HFF-Myc (cell line): ENCODE measurements at regions not wholly inside any gene's neighbourhood (a gene's known extent, or its start where the extent isn't known, plus 50 kb on each side); places are given as distances from the start of the nearest gene placed in this dataset.

Experiments used
- DNase-seq: peaks from one replicate; pipeline ENCODE4 v3.0.0-alpha.2; 2011; ENCODE audit warnings: low read depth; ENCODE audit errors: extremely low read depth
- H3K4me3 ChIP-seq: replicated peaks from 2 replicates; pipeline ENCODE4 v1.5.1; 2011; ENCODE audit warnings: low read depth, mild to moderate bottlenecking, control low read depth, low read length
- TF ChIP-seq, protein P1 (sequence below): IDR thresholded peaks from 2 replicates; pipeline ENCODE4 v1.5.1; 2012; ENCODE audit warnings: mild to moderate bottlenecking, low read depth, low read length, control low read depth; ENCODE audit errors: missing control alignments

DNA sequence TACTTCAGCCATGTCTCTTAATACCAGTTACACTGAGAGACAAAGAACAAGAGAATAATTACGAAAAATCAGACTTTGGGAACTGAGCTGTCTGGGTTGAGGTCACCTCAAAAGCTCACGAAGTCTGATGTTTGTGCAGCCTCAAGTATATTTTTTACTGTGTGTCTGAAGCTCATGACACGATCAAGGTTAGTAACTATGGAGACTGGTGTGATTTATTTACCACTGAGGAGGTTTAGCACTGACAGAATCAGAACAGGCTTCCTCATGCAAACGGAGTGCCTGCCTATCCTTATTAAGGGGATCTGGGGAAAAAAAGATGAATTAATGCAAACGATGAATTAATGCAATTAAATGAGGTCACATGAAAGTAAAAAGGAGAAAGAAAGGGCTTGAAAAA lies 61.1 kb upstream of the RAPH1 start:
- no peak overlapping the region for H3K4me3 ChIP-seq

DNA sequence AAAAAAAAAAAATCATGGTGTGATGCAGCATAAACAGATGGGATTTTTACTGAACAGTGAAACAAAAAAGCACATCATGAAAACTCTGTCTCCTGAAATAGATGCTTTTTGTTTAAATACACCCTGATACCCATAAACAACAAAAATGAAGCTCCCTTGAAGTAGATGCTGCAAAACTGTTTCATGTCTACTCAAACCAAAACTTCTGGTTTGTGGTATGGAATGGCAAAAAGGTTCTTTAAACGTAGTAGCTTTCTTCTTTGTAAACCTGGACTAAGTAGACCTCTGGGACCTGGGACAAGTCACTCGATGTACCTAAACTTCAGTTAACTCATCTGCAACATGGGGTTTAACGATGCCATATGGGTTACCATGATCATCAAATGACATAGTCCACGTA lies 64.4 kb upstream of the RAPH1 start:
- H3K4me3 ChIP-seq, result no peak overlapping the region
- TF ChIP-seq, protein P1, sequence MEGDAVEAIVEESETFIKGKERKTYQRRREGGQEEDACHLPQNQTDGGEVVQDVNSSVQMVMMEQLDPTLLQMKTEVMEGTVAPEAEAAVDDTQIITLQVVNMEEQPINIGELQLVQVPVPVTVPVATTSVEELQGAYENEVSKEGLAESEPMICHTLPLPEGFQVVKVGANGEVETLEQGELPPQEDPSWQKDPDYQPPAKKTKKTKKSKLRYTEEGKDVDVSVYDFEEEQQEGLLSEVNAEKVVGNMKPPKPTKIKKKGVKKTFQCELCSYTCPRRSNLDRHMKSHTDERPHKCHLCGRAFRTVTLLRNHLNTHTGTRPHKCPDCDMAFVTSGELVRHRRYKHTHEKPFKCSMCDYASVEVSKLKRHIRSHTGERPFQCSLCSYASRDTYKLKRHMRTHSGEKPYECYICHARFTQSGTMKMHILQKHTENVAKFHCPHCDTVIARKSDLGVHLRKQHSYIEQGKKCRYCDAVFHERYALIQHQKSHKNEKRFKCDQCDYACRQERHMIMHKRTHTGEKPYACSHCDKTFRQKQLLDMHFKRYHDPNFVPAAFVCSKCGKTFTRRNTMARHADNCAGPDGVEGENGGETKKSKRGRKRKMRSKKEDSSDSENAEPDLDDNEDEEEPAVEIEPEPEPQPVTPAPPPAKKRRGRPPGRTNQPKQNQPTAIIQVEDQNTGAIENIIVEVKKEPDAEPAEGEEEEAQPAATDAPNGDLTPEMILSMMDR, result no peak
- no peak for DNase-seq

More for the DNA sequence above, 61.1 kb upstream of the RAPH1 start:
- TF ChIP-seq, protein P1, result no peak
- DNase-seq, result no peak

DNA sequence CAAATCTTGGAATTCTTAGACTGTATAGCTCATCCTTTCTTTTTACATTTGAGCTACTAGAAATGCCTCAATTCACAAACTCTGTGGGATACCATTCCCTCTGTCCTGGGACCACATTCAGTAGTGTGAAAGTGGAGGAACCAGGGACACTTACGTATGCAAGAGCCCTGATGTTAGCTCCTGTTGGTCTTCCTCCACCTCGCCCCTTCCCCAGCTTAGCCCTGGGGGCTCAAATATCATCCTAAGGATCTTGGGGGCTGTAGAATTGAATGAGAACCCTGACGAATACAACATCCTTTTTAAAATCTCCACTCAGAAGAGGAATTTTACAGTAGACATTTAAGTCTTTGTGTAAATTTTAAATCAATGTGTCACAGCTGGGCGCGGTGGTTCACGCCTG lies 65.2 kb upstream of the RAPH1 start:
- no peak for DNase-seq
- TF ChIP-seq, protein P1, result no peak
- no peak overlapping the region for H3K4me3 ChIP-seq

DNA sequence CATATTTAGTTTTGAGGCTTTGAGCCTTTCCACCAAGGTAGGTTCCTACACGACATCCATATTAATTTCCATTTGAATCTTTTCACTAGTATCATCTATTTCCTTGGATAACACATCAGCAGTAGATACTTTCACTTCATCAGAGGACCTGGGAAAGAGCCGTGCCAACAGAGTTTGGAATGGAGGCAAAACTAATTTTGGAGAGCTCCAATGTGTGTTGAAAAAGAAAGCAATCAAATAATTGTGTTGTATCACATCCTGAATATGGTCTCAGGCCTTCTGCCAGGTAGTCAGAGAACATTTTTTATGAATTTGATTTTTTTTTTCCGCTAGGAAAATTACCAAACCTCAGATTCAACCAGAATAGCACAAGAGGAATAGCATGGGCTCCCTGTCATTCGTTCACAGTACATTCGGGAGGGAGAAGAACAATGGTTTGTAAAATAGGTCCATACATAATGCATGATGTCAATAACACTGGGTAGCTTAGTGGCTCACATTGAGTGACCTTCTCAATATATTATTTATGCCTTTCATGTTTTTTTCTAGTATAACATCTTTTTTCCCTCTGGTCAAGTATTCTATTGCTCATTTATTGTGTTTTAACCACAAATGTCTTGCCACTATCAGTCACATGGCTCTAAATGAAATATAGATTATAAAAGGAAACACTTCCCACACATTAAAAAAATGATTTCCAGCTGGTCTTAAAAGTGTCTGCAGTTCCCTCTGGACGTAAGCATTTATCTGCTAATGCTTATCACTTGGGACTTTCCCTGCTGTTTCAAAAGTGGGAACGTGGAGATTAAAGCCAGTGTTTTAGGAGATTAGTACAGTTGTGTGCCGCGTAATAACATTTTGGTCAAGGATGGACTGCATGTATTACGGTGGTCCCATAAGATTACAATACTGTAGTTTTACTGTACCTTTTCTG lies 68.6 kb upstream of the RAPH1 start:
- TF ChIP-seq, protein P1, result no peak
- DNase-seq, result no peak
- no peak overlapping the region for H3K4me3 ChIP-seq

DNA sequence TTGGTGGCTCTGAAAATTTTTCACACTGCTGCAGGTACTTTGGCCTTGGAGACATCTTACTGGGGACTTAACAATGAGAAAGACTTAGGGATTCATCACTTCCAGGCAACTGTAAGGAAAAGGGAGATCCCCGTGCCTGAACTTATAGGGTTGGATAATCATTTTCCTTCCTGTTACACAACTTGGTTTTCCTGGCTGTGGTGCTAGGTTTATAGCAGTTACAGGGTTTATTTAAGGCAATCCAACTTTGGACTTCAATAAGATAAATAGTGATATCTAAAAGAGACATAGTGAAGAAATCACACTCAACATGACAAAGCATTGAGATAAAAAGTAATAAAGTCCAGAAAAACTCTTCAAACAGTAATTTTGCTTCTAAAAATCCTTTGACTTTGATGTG lies 70.2 kb upstream of the RAPH1 start:
- TF ChIP-seq, protein P1, result no peak
- H3K4me3 ChIP-seq, result no peak overlapping the region
- DNase-seq, result no peak

DNA sequence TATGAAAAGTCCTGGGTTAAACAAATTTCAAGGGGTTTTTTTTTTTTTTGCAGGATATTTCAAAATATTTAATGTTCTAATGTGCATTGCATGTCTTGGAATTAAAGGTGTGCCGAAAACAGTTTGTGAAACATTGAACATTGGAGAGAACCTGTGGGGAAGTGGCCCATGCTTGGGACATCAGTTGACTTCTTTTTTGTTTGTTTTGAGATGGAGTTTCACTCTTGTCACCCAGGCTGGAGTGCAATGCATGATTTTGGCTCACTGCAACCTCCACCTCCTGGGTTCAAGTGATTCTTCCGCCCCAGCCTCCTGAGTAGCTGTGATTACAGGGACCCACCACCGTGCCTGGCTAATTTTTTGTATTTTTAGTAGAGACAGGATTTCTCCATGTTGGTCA lies 71.0 kb upstream of the RAPH1 start:
- TF ChIP-seq, protein P1, result no peak
- H3K4me3 ChIP-seq, result no peak overlapping the region
- no peak for DNase-seq

DNA sequence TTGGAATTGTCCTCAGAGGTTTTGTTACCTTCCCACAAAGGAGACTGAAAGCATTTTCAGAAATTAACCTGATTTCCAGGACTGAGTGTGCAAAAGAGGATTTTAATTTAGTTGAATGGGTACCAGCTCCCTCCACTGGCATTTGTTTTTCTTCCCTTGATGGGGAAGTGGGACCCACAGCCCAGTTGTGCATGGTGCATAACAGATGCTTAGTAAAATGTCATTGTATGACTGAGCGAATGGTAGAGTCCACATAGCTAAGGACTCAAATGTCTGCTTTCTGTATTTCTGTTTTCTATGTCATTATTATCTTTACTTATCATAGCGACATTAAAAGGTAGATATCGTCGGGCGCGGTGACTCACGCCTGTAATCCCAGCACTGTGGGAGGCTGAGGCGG lies 75.5 kb upstream of the RAPH1 start:
- TF ChIP-seq, protein P1, result no peak
- H3K4me3 ChIP-seq, result no peak overlapping the region
- DNase-seq, result no peak
